ENCODE measurements at regions not wholly inside any gene's neighbourhood (a gene's known extent, or its start where the extent isn't known, plus 50 kb on each side); places are given as distances from the start of the nearest gene placed in this dataset.

DNA sequence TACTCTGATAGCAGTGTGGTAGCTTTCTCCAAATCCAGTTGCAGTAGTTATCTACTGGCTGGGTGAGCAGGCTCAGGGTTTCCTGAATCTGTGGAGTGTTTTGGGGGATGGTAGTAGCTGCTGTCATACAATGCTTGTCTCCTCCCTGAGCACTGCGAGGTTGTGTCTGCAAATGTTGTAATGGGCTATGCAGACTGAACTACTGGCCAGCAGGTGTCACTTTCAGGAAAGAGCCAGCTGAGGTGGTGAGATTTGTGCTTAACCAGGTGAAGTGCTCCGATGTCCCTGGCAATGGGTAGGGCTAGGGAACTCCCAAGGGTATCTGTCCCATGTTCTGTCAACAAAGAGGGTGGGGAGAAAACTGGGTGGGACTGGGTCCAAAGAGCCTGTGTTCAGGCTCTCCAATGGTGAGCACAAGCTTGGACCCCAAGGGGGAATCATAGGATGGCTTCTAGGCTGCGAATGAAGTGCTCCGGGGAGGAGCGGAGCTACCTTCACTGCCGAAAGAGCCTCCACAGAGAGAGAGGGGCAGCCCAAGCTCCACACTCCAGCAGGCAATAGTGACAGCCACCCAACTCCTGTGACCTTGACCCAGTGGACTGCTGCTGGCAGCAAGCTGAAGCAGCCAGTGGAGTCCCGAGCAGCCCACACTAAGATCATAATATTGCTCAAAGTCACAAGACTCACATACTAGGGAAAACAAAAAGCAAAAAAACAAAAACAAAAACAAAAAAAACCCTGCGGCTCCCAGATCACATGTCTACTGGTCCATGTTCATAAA, 1324.0 kb upstream of the USP15 start:
- TF ChIP-seq, protein P1, sequence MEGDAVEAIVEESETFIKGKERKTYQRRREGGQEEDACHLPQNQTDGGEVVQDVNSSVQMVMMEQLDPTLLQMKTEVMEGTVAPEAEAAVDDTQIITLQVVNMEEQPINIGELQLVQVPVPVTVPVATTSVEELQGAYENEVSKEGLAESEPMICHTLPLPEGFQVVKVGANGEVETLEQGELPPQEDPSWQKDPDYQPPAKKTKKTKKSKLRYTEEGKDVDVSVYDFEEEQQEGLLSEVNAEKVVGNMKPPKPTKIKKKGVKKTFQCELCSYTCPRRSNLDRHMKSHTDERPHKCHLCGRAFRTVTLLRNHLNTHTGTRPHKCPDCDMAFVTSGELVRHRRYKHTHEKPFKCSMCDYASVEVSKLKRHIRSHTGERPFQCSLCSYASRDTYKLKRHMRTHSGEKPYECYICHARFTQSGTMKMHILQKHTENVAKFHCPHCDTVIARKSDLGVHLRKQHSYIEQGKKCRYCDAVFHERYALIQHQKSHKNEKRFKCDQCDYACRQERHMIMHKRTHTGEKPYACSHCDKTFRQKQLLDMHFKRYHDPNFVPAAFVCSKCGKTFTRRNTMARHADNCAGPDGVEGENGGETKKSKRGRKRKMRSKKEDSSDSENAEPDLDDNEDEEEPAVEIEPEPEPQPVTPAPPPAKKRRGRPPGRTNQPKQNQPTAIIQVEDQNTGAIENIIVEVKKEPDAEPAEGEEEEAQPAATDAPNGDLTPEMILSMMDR (IDR thresholded peaks at IDR 0.05; ENCODE audit: poor library complexity) = no peak
- TF ChIP-seq EZH2 (IDR thresholded peaks at IDR 0.05; ENCODE audit: borderline replicate concordance) = no peak

Measured in hepatocyte (in vitro differentiated cells).